ENCODE measurements at regions not wholly inside any gene's neighbourhood (a gene's known extent, or its start where the extent isn't known, plus 50 kb on each side); places are given as distances from the start of the nearest gene placed in this dataset.

DNA sequence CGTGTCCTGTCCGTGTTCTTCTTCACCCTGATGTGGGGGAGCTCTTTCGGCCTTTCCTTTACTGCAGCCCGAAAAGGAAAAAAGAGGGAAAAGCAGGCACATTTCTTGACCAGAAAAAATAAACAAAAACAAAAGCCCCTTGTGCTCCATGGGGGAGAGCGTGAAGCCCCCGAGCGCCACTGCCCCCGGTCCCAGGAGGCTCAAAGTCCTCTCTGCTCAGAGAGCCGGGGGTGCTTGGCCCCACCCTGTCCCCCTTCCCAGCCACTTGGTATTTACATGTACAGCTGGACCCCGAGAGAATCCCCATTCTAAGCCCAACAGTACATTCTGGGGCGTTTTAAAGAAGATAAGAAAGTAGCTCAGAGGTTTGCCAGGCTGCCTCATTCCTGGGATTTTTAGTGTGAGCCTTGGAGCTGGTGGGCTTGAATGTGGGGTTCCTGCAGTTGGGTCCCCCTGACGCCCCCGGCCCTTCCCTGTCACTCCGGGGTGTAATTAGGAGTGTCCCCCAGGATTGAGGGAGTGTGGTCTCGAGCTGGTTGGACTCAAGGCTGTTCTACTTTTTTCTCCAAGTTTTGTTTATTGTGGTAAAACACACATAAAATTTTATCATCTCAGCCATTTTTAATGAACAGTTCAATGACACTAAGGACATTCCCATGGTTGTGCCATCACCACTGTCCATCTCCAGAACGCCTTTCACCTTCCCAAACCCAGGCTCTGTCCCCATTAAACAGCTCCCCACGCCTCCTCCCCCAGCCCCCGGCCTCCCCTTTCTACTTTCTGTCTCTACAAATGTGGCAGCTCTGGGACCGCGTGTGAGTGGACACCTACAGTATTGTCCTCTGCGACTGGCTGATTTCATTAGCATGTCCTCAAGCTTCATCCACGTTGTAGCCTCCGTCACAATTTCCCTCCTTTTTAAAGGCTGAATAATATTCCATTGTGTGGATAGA lies 55.7 kb upstream of the BHLHE23 start:
- TF ChIP-seq POLR2AphosphoS5 (IDR thresholded peaks at IDR 0.05; ENCODE audit: insufficient read depth, low read depth, low read length) (no peak), EZH2 (IDR thresholded peaks at IDR 0.05; ENCODE audit: borderline replicate concordance, low read depth, low read length, severe bottlenecking) (no peak)
- TF ChIP-seq, protein P1, sequence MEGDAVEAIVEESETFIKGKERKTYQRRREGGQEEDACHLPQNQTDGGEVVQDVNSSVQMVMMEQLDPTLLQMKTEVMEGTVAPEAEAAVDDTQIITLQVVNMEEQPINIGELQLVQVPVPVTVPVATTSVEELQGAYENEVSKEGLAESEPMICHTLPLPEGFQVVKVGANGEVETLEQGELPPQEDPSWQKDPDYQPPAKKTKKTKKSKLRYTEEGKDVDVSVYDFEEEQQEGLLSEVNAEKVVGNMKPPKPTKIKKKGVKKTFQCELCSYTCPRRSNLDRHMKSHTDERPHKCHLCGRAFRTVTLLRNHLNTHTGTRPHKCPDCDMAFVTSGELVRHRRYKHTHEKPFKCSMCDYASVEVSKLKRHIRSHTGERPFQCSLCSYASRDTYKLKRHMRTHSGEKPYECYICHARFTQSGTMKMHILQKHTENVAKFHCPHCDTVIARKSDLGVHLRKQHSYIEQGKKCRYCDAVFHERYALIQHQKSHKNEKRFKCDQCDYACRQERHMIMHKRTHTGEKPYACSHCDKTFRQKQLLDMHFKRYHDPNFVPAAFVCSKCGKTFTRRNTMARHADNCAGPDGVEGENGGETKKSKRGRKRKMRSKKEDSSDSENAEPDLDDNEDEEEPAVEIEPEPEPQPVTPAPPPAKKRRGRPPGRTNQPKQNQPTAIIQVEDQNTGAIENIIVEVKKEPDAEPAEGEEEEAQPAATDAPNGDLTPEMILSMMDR (IDR thresholded peaks at IDR 0.05; ENCODE audit: extremely low read depth in 1 of 2, insufficient read depth in 1 of 2, low read depth in 1 of 2, low read length in 2 of 2), result no peak
